ENCODE measurements at regions not wholly inside any gene's neighbourhood (a gene's known extent, or its start where the extent isn't known, plus 50 kb on each side); places are given as distances from the start of the nearest gene placed in this dataset.
"Not testable (repeated sequence)": the region's sequence is repeated elsewhere in the genome, so short reads cannot be mapped to it uniquely, and the experiment has no call there.

DNA sequence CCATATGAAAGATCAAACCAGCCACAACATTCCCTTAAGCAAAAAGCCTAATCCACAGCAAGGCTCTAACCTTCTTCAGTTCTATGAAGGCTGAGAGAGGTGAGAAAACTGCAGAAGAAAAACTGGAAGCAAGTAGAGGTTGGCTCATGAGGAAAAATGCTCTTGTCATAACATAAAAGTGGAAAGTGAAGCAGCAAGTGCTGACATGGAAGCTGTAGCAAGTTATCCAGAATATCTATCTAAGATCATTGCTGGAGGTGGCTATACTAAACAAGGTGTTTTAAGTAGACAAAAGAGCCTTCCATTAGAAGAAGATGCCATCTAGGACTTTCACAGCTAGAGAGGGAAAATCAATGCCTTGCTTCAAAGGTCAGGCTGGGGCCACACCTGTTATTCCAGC is 4756.2 kb upstream of the OR11H1 start:
- in situ Hi-C loops (cut with HindIII; ENCODE audit: low pct_unique_long_range_greater_than_20kb, low sequenced_read_pairs); DNase-seq (ENCODE audit: low read depth in 1 of 2, low spot score in 1 of 2): not testable (repeated sequence)

DNA sequence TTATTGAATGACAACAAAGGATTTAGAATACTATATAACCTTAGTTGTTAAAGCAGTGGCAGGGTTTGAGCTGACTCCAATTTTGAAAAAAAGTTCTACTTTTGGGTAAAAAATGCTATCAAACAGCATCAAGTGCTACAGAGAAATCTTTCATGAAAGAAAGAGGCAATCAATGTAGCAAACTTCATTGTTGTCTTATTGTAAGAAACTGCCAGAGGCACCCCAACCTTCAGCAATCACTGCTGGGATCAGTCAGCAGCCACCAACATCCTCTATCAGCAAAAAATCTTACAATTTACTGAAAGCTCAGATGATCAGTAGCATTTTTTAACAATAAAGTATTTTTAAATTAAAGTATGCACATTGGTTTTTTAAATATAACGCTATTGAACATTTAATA is 4754.7 kb upstream of the OR11H1 start:
- DNase-seq (ENCODE audit: low read depth in 1 of 2, low spot score in 1 of 2); in situ Hi-C loops (cut with HindIII; ENCODE audit: low pct_unique_long_range_greater_than_20kb, low sequenced_read_pairs): not testable (repeated sequence)

DNA sequence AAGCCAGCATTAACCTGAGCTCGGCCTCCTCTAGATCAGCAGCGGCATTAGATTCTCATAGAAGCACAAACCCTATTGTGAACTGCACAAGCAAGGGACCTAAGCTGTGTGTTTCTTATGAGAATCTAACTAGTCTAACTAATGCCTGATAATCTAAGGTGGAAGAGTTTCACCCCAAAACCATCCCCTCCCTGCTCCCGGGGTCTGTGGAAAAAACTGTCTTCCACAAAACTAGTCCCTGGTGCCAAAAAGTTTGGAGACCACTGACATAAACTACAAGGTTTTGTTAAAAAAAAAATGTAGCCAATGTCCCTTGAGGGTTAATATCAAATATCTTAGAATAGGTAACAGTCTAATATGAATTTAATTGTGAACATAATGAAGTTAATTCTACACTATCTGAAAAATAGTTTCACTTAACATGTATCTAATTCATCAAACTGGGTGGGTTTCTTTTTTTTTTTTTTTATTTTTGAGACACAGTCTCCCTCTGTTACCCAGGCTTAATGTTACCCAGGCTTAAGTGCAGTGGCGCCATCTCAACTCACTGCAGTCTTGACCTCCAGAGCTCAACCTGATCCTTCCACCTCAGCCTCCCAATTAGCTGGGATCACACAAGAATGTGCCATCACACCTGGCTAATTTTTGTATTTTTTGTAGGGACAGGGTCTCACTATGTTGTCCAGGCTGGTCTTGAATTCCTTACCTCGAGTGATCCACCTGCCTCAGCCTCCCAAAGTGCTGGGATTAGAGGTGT is 4752.2 kb upstream of the OR11H1 start:
- in situ Hi-C loops (cut with HindIII; ENCODE audit: low pct_unique_long_range_greater_than_20kb, low sequenced_read_pairs); DNase-seq (ENCODE audit: low read depth in 1 of 2, low spot score in 1 of 2): not testable (repeated sequence)

DNA sequence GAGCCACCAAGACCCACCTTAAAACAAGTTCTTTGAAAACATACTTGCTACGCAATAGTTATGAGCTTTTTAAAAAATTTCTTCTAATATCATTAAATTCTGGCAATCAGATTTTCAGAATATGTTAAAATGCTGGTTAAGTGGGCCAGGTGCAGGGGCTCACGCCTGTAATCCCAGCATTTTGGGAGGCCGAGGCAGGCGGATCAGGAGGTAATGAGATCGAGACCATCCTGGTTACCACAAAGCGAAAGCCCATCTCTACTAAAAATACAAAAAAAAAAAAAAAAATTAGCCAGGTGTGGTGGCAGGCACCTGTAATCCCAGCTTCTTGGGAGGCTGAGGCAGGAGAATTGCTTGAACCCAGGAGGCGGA is 4751.6 kb upstream of the OR11H1 start:
- in situ Hi-C loops (cut with HindIII; ENCODE audit: low pct_unique_long_range_greater_than_20kb, low sequenced_read_pairs), result not testable (repeated sequence)

DNA sequence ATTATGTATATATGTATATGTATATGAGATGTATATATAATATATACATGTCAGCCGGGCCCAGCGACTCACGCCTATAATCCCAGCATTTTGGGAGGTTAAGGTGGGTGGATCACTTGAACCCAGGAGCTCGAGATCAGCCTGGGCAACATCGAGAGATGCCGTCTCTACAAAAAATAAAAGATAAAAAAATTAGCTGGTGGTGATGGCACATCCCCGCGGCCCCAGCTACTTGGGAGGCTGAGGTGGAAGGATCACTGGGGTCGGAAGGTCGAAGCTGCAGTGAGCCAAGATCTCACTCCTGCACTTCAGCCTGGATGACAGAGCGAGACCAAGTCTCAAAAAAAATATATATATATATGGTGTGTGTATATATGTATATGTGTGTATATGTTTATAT is 4750.3 kb upstream of the OR11H1 start:
- in situ Hi-C loops (cut with HindIII; ENCODE audit: low pct_unique_long_range_greater_than_20kb, low sequenced_read_pairs); DNase-seq (ENCODE audit: low read depth in 1 of 2, low spot score in 1 of 2): not testable (repeated sequence)

More for the DNA sequence above, 4751.6 kb upstream of the OR11H1 start:
- not testable (repeated sequence) for DNase-seq (ENCODE audit: low read depth in 1 of 2, low spot score in 1 of 2)

DNA sequence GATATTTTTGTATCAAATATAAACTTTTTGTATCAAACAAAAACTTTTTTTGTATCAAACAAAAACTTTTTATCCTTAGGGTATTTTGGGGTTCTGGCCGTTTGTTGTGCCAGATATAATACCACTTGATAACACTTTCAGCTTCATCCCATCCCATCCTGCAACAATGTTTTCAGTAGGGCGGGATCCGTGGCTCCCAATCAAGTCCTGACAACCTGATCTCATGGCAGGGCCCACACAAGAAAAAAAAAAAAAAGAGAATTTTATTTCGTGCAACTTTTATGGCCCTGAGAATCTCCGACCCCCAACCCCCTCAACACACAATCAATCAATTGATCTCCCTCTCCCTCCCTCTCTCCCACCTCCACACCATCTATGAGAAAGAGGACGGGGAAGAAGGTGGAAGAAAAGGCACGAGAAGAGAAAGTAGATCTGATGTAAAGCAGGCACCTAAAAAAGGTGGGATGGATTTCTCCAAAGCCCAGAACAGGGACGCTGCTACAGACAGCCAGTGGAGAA is 4749.6 kb upstream of the OR11H1 start:
- DNase-seq (ENCODE audit: low read depth in 1 of 2, low spot score in 1 of 2), result no peak
- TF ChIP-seq JUND (IDR thresholded peaks at IDR 0.05; ENCODE audit: low read depth), result no peak
- in situ Hi-C loops (cut with HindIII; ENCODE audit: low pct_unique_long_range_greater_than_20kb, low sequenced_read_pairs), result no loop called here

DNA sequence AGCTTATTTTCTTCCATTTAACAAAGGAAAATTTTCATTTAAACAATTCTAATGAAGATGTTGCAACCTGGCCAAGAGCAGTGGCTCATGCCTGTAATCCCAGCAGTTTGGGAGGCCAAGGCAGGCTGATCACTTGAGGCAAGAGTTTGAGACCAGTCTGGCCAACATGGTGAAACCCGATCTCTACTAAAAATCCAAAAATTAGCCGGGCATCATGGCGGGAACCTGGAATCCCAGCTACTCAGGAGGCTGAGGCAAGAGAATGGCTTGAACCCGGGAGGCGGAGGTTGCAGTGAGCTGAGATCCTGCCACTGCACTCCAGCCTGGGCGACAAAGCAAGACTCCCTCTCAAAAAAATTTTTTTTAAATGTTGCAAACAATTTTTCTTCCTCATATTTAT is 4748.8 kb upstream of the OR11H1 start:
- in situ Hi-C loops (cut with HindIII; ENCODE audit: low pct_unique_long_range_greater_than_20kb, low sequenced_read_pairs), result not testable (repeated sequence)

DNA sequence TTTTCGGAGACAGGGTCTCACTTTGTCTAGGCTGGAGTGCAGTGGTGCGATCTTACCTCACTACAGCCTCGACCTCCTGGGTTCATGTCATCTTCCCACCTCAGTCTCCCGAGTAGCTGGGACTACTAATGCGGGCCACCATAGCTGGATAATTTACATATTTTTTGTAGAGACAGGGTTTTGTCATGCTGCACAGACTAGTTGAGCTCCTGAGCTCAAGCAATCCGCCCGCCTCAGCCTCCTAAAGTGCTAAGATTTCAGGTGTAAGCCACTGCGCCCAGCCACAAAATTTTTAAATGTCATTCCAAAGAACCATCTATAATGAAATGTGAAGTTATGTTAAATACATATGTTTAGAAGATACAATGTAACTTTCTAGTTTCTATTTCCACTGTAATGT is 4747.7 kb upstream of the OR11H1 start:
- in situ Hi-C loops (cut with HindIII; ENCODE audit: low pct_unique_long_range_greater_than_20kb, low sequenced_read_pairs), result no loop called here
- no peak for DNase-seq (ENCODE audit: low read depth in 1 of 2, low spot score in 1 of 2)
- TF ChIP-seq JUND (IDR thresholded peaks at IDR 0.05; ENCODE audit: low read depth), result no peak

More for the DNA sequence above, 4748.8 kb upstream of the OR11H1 start:
- not testable (repeated sequence) for DNase-seq (ENCODE audit: low read depth in 1 of 2, low spot score in 1 of 2)

DNA sequence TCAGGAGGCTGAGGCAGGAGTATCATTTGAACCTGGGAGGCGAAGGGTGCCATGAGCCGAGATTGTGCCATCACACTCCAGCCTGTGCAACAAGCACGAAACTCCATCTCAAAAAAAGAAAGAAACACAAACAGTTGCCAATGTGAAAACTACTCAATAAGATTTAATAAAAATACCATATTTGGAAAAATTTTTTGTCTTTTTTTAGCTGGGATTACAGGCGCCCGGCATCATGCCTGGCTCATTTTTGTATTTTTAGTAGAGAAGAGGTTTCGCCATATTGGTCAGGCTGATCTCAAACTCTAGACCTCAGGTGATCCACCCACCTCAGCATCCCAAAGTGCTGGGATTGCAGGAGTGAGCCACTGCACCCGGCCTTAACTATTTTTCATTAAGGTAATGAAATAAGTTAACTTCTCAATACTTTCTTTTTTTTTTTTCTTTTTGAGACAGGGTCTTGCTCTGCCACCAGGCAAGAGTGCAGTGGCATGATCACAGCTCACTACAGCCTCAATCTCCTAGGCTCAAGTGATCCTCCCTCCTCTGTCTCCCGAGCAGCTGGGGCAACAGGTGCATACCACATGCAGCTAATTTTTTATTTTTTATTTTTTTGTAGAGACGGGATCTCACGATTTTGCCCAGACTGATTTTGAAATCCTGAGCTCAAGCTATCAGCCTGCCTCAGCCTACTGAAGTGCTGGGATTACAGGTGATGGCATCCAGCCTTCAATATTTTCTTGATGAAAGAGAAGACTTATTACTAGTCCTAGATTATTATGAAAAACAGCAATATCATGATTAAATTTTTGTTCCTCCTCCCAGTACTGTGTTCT is 4746.2 kb upstream of the OR11H1 start:
- in situ Hi-C loops (cut with HindIII; ENCODE audit: low pct_unique_long_range_greater_than_20kb, low sequenced_read_pairs), result no loop called here
- TF ChIP-seq JUND (IDR thresholded peaks at IDR 0.05; ENCODE audit: low read depth), result no peak
- DNase-seq (ENCODE audit: low read depth in 1 of 2, low spot score in 1 of 2), result no peak

Measured in T47D (cell line).